ENCODE measurements at regions not wholly inside any gene's neighbourhood (a gene's known extent, or its start where the extent isn't known, plus 50 kb on each side); places are given as distances from the start of the nearest gene placed in this dataset.
"Not testable (repeated sequence)": the region's sequence is repeated elsewhere in the genome, so short reads cannot be mapped to it uniquely, and the experiment has no call there.

- H3K4me3 ChIP-seq (ENCODE audit: low read depth, low read length), result no peak overlapping the region
- DNase-seq (ENCODE audit: low read depth), result no peak
- no peak for TF ChIP-seq CTCF (IDR thresholded peaks at IDR 0.05; ENCODE audit: insufficient read depth, low read length)
Measured at GRCh38 chr2:11877764-11878163, 131.3 kb downstream of the LPIN1 start.

- H3K4me3 ChIP-seq (ENCODE audit: low read depth, low read length); DNase-seq (ENCODE audit: low read depth): not testable (repeated sequence)
Measured at GRCh38 chr2:11885253-11885652, 138.8 kb downstream of the LPIN1 start.

GRCh38 chr2:11886899-11887298, 140.5 kb downstream of the LPIN1 start:
- not testable (repeated sequence) for H3K4me3 ChIP-seq (ENCODE audit: low read depth, low read length); DNase-seq (ENCODE audit: low read depth)

- no peak overlapping the region for H3K4me3 ChIP-seq (ENCODE audit: low read depth, low read length)
- TF ChIP-seq CTCF (IDR thresholded peaks at IDR 0.05; ENCODE audit: insufficient read depth, low read length), result no peak
- no peak for DNase-seq (ENCODE audit: low read depth)
Measured at GRCh38 chr2:11889101-11889850, 142.8 kb downstream of the LPIN1 start.

- no peak for DNase-seq (ENCODE audit: low read depth)
- TF ChIP-seq CTCF (IDR thresholded peaks at IDR 0.05; ENCODE audit: insufficient read depth, low read length), result no peak
- H3K4me3 ChIP-seq (ENCODE audit: low read depth, low read length), result no peak overlapping the region
Measured at GRCh38 chr2:11889854-11890253, 143.4 kb downstream of the LPIN1 start.

- no peak for DNase-seq (ENCODE audit: low read depth)
- TF ChIP-seq CTCF (IDR thresholded peaks at IDR 0.05; ENCODE audit: insufficient read depth, low read length), result no peak
- no peak overlapping the region for H3K4me3 ChIP-seq (ENCODE audit: low read depth, low read length)
Measured at GRCh38 chr2:11891028-11891427, 144.6 kb downstream of the LPIN1 start.

- DNase-seq (ENCODE audit: low read depth), result no peak
- H3K4me3 ChIP-seq (ENCODE audit: low read depth, low read length), result no peak overlapping the region
- no peak for TF ChIP-seq CTCF (IDR thresholded peaks at IDR 0.05; ENCODE audit: insufficient read depth, low read length)
Measured at GRCh38 chr2:11891671-11892440, 145.4 kb downstream of the LPIN1 start.
